NT2/D1 (cell line): ENCODE measurements at regions not wholly inside any gene's neighbourhood (a gene's known extent, or its start where the extent isn't known, plus 50 kb on each side); places are given as distances from the start of the nearest gene placed in this dataset.

Experiments used
- SUZ12 ChIP-seq: IDR thresholded peaks from 2 replicates; pipeline ENCODE4 v1.6.1; 2011; ENCODE audit not compliant: insufficient read length, insufficient read depth; ENCODE audit errors: extremely low read depth
- YY1 ChIP-seq: IDR thresholded peaks from 2 replicates; pipeline ENCODE4 v1.6.1; 2011; ENCODE audit not compliant: insufficient read length, insufficient read depth
- ZNF274 ChIP-seq: IDR thresholded peaks from 2 replicates; pipeline ENCODE4 v1.6.1; 2011; ENCODE audit warnings: mild to moderate bottlenecking, low read depth, low read length

DNA sequence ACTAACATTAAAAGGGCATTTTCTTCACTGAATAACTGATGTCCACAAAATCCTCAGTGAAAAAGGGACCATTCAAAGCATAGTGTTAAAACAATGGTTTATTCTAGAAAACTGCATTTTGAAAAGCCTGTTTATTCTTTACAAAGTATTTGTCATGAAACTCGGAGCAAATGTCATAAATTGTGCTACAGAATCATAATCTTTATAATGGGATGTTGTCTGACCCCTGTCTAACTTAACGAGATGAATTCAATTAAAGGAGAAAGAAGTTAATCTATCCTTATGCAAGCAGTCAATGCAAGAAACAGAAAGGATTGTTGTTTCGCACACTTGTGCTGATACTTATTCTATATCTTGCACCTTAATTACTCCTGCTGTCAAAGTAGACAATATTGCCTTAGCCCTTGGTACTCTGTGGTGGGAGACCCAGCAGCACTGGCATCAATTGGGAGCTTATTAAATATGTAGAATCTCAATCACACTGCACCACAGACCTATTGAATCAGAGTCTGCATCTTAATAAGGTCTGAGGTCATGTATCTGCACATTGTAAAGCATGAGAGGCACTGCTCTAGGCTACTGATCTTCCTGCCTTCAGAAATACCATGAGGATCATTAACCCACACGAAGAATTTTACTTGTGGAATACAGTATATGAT lies 708.3 kb downstream of the HDGFL1 start:
- TF ChIP-seq ZNF274 = no peak
- TF ChIP-seq YY1 = no peak
- TF ChIP-seq SUZ12 = no peak
